NCI-H2227 (cell line): ENCODE measurements at regions not wholly inside any gene's neighbourhood (a gene's known extent, or its start where the extent isn't known, plus 50 kb on each side); places are given as distances from the start of the nearest gene placed in this dataset.

Source experiments
- DNase-seq: peaks from one replicate; lab custom pipeline; 2025; ENCODE audit not compliant: unreplicated experiment; lab: John Stamatoyannopoulos, UW

DNA sequence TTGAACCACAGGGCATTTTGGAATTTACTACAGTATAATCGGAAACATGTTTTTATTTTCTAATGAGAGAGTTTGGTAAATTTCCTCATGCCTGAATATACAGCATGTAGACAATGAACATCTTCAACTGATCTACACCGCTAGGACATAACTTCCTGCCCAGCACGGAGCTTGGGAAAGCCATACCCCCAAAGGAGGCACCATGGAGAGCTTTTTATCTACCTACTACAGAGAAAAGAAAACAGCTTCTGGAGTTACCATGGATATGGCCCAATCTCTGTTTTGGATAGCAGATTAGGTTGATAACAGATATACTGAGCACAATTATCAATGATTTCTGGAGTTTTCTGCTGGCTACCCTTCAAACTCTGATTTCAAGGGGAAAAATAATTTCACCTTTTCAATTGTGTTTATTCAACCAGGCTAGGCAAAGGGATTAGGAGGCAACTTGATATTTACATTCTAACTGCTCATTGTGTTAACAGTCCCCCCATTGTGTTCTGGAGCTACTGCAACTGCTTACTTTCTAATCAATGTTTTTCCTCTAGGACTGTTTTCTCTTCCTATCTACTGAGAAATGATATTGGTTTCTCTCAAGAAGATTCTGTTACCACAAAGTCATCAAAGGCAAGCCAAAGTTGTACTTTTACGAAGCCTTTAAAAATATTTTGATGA is 123.0 kb upstream of the ARHGAP28 start:
- DNase-seq, result no peak

DNA sequence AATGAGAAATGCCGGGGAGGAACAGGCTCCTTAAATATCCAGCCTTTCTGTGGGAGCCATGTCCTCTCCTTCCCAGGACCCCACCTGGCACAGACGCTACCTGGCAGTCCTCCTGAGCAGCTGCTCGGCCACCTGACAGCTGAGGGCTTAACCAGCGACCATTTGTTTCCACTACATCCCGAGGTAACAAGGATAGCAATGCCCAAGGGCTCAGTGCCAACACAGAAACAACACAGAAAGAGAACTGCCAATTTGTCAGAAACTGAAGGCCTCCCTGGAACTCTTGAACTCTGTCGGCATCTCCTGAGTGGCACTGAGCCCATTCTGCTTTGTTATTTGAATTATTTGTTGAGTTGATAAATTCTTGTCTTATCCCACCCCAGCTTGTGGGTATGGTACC is 122.2 kb upstream of the ARHGAP28 start:
- DNase-seq, result no peak

DNA sequence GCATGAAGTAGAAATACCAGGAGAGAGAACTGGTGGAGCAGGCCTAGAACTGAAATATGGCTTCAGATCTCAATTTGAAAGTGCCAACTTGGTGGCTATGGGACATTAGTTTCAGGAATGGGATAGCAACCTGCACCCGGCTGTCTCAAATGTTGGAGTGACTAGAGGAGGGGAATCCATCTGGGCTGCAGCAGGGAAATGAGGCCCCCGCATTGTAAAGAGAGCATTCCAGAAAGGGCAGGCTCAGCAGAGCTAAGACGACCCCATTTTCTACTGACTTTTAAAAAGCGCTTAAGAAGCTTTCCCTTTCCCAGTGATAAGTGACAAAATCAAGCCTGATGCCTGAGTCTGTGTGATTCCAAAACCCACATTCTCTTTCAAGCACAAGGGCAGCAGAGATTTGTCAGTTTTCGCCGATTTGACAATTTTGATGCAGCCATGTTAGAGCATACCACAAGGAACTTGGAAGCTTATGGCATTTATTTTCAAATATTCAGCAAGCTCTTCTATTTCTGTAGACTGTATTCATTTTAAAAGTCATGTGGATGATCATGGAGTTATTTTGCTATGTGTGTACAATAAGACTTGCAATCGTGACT is 119.8 kb upstream of the ARHGAP28 start:
- no peak for DNase-seq

DNA sequence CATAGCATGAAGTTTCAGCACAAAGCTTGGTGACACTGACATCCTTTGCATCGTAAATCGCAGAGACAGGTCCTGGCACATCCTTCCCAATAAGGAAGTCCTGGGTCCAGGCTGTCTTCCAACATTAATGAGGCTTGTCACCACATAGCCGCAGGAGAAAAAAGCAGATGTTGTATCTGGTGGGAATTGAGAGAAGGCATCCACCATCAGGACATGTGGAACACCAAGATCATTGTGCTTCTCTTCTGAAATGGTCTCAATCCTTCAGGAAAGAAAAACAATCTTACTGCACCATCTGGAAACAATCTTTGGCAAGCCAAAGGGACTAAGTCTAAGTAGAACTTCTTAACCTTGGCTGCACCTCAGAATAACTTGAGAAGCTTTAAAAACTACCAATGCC is 119.0 kb upstream of the ARHGAP28 start:
- DNase-seq, result no peak

DNA sequence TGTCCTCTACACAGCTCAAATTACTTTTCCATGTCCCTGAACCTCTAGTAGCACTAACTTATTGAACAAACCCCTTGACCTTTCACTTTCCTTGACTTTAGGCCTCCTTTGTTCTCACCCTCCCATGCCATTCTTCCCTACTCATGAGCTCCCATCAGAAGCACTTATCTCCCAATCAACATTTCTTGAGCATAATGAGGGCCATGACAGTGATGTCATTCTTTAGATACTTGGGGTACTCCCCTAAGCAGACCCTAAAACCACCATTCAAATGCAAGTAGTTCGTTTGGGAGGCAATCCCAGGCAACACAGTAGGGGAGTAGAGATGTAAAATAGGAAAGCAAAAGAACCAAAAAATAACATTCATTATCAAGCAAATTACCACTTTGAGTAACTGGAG is 115.9 kb upstream of the ARHGAP28 start:
- no peak for DNase-seq

DNA sequence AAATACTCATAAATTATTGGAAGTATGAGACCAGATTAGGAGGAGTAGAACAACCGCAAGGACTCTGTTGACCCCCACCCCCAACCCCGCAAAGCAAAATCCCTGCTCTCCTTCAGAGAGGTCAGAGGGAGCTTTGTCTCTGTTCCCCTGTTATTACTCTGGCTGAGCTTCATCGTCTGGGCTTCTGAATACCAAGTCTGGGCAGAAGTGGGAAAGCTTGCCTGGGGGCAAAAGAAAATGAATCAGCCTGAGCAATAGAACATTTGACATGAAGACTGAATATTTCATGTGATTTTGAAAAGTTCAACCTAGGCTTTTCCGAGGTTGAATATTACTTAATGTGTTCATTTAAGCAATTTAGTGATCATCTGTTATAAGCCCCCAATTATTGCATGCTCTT is 114.6 kb upstream of the ARHGAP28 start:
- DNase-seq, result no peak

DNA sequence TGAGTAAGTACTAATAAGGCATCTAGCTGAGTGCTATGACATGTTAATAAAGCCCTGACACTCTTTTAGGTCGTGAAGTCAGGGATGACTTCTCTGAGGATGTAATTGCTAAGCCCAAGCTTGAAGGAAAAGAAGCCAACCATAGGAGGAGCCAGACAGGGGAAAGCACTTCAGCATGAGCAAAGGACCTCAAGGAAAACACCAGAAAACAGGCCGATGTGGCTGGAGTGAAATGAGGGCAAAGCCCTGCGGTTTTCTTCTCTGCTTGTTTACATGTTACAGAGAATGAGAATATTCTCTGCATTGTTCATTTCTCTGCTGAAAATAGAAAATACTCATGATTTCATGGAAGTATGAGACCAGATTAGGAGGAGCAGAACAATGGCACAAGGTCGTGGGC is 112.5 kb upstream of the ARHGAP28 start:
- DNase-seq, result no peak

DNA sequence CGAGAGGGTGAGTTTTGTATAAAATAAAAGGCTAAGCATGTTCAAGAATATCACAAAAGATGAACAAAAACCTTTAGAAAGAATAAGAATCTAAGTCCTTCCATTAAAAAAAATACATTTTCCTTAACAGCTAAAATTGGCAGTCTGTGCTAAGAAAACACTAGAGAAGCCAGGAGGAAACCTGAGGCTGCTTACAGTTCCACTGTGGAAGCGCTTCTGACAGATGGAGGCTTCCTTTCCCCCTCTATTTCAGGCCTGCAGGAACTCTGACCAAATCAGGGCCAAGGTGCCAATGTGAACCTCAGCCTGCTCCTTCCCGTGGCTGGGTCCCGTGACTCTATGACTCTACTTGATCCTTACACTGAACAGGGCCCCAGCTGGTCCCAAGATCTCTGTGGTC is 108.1 kb upstream of the ARHGAP28 start:
- no peak for DNase-seq

DNA sequence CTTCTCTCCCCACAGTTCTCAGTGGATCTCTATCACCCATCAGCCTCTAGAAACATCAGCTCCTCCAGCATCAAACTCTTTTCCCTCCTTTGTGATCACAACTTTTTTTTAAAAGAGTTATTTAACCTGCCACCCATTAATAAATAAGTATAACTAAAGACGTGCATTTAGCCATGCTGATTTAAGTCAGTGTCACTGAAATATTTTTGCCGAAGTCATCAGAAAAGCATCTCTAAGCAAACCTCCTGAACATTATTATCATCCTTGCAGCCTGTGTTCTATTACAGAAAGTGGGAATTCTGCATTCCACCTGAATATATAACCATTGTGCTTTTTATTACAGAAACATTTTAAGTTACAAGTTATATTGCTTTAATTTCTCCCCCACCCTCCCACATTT is 106.2 kb upstream of the ARHGAP28 start:
- no peak for DNase-seq

DNA sequence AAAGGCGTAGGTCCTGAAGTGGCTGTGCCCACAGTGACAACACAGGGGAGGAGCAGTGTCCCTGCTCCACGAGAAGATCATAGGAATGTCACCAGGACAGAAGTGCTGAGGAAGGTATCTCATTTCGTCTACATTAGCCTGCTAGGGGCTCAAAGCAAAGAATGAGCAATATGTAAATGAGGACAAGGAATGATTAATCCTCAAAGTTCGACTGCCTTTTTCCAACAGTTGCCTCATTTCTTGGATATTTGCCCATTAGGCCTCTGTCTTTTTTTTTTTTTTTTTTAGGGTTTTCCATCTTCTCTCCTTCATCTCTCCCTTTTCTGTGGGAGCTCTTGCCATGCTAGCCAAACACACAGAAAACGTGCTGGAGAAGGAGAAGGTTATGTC is 105.2 kb upstream of the ARHGAP28 start:
- no peak for DNase-seq

DNA sequence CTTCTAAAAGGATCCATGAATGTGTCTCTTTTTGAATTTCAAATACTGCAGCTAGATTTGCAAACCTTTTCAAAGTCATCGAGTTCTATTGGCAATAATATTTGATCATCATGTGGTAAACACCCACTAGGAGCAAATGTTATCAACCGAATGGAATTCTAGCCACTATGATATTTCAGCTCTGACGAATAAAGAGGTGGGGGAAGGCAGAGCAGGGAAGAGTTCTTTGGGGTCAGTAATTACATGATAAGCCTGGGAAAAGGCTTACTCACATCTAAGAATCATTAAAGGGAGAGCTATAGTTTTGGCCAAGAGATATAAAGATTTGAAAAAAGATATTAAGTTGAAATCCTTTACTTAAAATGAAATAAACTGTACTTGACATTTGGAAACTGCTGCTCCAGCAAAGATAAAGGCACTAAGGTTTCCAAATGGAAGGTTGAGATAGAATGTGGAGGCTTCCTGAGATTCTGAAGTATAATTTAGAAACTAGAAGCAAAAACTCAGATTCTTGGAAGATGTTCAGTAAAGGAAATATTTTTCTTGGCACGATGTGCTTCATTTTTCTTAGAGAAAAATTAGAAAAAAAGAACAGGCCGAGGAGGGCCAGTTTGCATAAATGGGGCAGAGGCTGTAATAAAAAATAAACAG is 104.7 kb upstream of the ARHGAP28 start:
- no peak for DNase-seq

DNA sequence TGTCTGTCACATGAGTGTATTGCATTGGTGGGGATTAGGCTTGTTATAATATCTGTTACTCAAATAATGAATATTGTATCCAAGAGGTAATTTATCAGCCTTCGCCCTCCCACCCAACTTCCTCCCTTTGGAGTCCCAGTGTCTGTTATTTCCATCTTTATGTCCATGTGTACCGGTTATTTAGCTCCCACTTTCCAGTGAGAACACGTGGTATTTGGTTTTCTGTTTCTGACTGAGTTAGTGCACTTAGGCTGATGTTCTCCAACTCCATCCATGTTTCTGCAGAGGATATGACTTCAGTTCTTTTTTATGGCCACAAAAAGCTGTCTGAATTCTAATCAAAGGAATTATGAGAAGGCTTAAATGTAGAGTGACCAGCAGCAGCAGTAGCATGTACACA is 104.0 kb upstream of the ARHGAP28 start:
- DNase-seq, result no peak

DNA sequence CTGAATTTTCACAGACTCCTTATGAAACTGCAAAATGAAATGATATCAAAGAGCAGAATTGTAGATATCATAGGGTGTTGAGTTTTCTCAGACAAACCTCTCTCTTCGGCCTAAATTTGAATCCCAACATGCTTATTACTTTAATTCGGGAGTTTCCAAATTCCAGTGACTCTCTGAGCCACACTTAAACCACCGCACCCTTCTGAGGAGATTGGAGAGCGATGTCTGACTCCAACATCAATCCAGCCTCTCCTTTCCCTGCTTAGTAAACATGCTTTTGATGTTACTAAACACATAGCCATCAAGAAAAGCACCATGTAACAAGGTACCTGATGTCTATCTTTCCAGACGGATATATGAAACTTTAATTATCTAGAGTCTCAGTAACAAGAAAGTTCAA is 103.1 kb upstream of the ARHGAP28 start:
- no peak for DNase-seq

DNA sequence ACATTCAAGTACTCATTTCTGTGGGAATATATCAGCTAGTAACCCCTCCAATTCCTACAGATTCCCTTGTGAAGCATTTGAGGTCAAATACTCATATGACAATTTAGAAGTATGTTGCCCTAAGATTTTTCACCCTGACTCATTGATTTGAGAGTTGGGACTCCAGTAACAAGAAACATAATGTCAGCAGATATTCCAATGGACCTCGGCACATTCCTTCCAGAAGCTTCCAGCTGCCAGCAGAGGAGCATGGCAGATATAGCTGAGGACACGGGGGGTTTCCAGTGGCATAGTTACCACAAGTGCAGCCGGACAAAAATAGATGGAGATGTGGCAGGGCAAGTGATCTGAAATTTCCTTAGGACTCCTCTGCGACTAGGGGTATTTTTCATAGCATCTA is 101.9 kb upstream of the ARHGAP28 start:
- DNase-seq, result no peak

DNA sequence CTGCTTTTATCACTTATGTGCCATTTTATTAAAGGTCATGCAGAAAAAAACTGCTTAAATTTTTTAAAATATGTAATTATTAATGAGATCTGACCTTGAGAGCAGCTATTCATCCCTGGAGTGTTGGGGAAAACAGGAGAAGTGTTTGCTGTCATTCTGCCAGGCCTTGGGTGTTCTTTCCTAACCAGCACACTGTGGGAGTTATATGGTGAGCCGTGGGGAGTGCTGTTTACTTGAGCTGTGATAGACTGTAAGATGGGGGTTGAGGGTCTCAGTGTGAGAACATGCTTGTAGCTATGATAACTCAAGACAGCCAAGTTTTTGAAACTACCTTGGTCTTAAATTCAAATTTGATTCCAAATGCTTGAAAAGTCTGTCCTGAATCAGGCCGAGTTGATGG is 101.3 kb upstream of the ARHGAP28 start:
- DNase-seq, result no peak

DNA sequence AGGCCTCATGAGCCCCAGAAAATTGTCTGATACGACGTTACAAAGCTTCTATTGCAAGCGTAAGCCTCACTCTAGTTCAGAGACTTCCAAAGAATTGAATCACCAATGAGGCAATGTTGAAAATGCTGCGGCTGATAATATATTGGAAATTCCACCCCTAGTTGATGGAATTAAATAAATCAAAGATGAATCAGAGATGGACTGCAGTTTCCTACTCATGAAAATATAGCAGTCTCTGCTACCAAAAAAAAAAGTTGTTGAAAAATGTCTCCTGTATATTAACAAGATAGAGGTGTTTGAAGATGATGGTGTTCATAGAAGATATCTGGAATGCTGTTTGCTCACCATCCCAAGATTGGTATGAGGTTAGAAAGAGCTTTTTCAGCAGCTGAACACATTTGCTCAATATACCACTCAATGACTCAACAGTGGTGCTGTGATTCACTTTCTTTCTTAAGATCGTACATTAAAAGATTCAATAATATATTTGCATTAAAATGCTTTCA is 99.8 kb upstream of the ARHGAP28 start:
- DNase-seq, result no peak

DNA sequence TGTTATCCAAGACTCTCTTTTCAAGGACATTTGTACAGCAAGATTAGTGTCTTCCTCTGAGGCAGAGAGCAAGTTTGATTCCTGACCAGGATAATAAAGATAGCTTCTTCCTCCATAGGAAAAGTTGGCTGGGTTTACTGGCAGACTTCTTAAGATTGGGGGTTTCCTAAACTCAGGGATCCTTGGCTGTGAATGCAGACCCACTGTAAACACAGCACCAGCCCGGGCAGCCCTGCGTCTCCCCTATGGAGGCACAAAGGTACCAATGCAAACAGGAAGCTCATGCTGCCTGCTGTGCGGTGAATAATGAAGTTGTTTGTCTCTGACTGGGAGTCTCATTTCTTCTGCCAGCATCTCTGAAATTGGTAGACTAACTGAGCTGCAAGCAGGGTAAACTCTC is 96.2 kb upstream of the ARHGAP28 start:
- no peak for DNase-seq

DNA sequence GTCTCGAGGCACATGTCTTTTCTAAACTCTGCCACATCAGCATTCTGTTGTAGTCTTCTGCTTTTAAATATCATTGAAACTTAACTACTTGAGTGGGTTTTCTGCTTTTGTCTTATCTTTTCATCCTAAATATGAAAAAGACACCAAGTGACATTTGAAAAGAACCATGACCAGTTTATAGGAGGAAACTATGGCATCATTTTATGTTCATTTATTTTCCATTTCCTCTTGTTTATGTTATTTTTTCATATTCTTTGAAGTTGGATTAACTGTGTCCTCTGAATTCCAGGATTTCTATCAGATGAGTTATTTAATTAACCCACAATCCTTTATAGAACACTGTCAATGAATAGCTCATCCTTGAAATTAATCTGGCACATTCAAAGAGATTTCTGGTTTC is 93.4 kb upstream of the ARHGAP28 start:
- no peak for DNase-seq

DNA sequence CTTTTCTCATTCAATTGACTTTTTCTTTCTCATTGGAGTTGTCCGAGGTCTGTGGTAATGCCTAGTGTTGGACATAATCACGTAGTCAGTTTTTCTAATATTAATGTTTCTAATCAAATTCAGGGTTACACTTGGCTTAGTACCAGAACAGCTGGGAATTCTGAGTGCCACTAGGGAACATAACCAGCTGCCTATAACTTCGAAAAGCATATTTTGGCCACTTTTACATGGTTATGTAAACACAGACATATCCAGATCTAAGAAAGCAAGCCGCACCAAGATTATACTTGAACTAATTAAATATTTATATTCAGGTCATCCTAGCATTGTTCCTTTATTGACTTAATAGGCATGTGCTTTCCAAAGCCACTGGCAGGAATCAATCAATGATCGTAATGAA is 91.1 kb upstream of the ARHGAP28 start:
- DNase-seq, result no peak

DNA sequence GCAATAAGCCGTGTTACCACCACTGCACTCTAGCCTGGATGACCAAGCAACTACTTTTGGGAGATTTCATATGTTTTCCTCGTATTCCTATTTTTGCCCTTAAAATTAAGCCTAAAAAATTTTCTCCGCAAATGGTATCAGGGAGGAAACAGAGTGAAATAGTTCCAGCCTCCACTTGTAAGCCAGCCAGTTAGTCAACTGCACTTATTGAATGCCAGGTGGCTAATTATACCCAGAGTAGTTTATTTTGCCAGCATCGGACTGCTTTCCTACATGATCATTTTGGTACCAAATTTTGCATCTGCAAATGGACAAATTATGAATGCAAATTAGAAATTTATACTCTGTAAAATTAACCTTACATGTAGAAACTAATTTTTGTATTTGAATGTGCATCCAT is 90.2 kb upstream of the ARHGAP28 start:
- no peak for DNase-seq

DNA sequence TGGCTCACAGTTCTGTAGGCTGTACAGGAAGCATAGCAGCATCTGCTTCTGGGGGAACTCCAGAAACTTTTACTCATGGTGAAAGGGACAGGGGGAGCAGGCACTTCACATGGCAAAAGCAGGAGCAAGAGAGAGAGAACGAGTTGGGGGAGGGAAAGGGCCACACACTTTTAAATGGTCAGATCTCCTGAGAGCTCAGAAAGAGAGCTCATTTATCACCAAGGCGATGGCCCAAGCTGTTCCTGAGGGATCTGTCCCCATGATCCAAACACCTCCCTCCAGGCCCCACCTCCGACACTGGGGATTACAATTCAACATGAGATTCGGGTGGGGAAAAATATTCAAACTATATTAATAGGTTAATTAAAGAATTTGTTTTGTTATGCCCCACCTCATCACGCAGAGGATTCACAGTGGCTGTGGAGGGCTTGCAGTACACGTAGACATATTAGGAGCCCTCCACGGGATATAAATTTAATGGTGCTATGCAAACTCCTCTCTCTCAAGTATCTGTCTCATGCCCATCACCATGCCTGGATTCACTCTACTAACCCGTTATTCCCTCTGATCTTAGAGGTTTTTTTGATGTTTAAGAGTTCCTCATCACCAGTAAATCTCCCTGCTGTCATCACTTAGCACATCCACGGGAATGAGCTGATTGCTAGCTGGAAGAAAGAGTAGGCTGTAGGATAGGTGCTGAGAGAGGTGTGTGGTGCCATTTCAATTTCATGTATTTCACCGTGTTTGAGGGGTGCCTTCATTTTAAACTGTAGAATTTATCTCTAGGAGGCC is 84.5 kb upstream of the ARHGAP28 start:
- no peak for DNase-seq

DNA sequence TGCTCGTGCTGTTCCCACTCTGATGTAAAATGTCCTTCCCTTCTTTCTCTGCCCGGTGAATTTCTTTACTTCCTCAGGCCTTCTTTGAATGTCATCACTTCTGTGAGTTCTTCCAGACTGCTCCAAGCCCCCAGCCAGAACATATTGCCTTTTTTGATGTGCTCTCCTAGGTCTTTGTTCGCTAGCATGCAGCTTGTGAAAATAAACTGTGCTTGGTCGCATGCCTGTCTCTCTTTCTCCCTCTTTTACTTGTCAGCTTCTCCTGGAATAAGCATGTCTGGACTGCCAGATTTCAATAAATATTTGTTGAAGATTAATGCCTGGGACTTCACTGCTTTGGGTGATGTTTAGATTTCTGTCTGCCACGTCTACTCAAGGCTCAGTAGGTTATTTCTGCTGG is 82.7 kb upstream of the ARHGAP28 start:
- DNase-seq, result no peak
